ENCODE measurements at regions not wholly inside any gene's neighbourhood (a gene's known extent, or its start where the extent isn't known, plus 50 kb on each side); places are given as distances from the start of the nearest gene placed in this dataset.

DNA sequence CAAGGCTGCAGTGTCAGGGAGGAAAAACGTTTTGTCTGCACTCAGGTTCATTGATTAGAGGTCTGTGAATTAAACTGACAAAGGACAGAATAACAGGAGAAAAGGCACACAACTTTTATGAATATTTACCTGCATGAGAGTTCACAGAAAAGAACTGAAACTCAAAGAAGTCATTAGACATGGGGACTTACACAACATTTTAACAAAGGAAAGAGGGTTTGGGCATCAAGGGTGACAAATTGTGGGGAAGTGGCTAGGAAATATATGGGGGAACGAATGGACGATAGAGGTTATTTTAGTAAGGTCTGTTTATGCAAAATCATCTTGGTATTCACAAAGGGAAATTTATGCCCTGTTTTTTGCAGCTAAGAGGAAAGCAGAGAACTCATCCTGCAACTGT is 65.6 kb upstream of the C15orf39 start:
- no peak for DNase-seq

DNA sequence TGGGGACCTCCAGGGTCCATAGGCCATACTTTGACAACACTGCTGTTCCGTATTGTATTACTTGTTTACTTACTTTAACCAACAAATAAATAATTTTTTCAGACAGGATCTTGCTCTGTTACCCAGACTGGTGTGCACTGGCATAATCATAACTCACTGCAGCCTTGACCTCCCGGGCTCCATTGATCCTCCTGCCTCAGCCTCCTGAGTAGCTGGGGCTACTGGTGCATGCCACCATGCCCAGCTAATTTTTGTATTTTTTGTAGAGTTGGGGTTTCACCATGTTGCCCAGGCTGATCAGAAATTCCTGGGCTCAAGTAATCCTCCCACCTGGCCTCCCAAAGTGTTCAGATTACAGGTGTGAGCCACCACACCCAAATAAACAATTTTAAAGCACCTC is 64.9 kb upstream of the C15orf39 start:
- no peak for DNase-seq

DNA sequence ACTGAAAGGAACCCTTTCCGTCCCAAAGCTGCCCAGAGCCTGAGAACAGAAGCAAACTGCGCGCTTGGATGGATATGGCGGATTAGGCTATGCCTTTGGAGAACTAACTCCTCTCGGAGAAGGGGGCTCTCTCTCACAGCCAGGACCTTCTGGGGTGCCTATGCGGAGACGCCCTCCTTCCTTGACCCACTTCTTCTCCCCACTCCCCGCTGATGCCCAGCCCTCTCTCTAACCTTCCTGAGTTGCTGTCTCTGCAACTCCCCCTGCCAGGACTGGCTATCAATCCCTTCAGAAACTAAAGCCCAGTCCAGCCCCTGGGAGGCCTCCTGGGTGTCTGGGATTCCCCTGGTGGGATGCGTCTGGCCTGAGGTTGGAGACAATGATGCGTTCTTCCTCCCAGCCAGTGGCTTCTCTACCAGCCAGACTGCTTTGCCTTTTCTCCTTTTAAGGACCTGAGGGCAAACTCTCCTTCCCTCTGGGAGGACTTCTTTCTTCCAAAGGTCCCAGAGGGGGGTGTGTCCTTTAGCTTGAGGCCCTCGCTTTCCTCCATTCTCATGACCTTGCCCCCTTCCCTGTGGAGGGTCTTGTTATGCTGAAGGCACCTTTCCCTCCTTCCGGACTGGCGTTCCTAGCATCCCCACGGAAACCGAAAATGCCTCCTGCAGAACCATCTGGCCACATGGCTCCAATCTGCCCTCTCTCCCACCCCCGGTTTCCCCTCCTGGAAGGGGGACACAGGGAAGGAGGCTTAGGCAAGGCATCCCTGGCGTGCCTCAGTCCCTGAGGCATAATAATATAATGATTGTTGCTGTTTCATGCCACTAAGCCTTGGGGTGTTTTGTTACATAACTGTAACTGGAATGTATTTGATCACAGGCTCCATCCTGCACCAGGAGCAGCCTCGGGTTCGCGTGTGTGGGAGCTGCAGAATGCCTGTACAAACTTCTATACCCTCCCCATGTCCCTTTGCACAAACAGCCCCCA is 63.4 kb upstream of the C15orf39 start:
- DNase-seq: no peak

DNA sequence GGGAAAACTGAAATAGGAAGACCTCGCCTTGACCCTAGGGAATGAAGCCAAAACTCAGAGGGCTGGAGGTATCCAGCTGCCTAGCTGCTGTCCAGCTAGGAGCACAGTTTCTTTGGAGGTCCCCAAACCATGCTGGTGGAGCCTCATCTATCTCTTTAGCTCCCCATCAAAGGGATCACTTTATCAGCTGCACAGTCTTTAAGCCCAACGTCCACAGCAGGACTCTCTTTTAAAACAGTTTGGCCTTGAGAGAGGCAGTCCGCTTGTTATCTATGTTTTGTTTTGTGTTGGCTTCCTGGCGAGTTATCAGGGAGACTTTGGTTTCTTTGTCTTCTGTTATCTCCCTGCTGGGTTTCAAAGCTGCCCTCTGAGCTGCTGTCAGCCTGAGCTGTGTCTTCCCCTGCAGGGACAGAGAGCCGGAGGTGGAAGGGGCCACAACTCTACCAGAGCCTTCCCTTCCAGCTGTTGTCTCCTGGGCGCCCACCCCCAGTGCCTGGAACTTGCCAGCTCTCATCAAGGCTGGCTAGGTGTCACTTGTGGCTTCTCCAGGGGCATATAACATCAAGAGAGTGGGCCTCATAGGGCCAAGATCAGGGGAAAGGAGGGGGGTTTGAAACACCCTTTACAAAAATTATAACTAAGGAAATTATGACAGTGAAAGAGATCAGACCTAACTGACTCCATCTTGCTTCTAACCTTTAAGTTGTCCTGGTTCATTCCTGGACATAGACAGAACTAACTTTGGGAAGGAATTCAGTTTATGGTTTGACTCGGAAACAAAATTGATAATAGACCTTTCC is 61.4 kb upstream of the C15orf39 start:
- DNase-seq: no peak

DNA sequence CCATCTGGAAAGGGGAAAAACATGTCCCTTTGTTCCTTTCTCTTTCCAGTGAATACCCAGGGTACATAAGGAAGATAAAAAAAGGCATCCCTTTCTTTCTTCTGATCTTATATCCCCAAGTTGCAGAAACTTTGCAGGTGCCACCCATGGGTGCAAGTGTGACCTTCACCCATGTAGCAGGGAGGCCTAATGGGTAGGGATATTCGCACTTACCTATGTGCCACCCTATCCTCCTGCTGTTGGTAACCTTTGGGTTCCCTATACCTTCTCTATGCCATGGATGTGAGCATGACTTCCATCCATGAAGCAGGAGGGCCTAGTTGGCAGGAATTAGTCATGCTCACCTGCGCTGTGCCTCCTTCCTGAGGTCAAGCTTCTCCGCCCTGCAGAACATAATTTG is 59.2 kb upstream of the C15orf39 start:
- no peak for DNase-seq

DNA sequence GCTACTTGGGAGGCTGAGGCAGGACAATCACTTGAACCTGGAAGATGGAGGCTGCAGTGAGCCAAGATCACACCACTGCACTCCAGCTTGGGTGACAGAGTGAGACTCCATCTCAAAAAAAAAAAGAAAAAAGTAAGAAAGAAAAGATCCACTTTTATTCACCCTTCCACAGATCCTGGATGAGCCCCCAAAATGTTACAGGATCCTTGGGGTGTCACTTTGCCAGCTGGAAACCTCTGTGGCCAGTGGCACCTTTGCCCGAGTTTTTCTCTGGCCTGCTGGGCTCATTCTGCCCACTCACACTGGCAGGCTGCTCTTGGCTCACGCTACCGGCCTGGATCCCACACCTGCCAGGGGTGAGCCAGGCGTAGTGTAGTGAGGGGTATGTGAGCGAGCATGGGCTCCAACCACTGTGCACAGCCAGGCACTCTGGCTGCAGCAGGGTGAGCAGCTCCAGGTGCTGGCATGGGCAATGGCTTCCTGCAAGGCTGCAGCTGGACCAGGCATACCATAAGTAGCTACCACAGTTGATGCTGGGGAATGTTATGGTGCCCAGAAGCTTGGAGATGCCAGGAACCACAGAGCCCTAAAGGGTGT is 57.8 kb upstream of the C15orf39 start:
- no peak for DNase-seq

DNA sequence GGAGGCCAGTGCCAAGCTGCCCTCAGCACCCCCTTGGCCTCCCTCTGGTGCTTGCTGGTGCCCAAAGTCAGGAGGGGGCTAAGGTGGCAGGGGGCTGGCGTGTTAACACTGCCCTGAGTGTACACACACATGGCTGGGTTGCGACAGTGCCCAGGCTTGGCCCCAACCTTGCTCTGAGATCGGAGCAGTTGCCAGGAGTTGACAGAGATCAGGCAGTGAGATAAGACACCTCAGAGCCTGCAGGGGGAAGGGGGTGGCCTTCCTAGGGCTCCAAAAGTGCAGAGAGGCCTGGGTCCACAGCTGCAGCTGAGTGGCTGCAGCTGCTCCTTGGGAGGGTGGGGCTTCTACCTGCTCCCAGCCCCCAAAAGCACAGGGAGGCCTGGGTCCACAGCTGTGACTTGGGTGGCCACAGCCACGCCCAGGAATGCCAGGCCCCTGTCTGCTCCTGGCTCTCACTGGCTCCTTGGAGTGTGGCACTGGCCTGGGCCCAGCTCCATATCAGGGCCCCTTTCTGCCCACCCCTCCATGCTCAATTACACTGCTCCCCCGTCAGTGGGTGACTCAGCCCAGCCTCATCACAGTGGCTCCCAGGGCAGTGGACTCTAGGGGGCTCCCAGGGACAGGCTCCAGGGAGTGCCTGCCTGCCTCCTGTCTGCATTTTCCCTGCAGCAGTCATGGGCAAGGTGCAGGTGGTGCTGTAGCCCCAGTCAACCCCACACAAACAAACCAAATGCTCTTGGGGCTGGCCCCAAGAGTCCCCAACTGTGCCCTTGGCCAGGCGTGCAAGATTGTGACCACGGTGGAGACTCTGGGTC is 56.4 kb upstream of the C15orf39 start:
- DNase-seq: no peak

DNA sequence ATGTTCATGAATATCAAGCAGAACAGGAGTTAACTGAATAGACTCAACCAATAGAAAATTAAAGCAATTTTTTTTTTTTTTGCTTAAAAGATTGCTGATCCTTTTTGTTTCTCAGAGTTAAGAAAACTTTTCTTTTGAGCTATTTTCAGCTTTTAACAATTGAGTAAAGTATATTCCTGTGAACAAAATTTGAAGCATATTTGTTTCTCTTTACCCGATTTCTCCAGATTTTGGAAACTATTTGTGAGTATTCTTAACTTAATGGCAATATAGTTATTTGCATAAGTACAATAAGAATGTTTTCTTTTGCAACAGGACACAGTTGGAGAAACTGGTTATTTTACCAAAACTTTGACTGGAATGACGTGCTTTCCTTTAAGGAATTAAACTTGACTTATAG is 53.4 kb upstream of the C15orf39 start:
- no peak for DNase-seq

DNA sequence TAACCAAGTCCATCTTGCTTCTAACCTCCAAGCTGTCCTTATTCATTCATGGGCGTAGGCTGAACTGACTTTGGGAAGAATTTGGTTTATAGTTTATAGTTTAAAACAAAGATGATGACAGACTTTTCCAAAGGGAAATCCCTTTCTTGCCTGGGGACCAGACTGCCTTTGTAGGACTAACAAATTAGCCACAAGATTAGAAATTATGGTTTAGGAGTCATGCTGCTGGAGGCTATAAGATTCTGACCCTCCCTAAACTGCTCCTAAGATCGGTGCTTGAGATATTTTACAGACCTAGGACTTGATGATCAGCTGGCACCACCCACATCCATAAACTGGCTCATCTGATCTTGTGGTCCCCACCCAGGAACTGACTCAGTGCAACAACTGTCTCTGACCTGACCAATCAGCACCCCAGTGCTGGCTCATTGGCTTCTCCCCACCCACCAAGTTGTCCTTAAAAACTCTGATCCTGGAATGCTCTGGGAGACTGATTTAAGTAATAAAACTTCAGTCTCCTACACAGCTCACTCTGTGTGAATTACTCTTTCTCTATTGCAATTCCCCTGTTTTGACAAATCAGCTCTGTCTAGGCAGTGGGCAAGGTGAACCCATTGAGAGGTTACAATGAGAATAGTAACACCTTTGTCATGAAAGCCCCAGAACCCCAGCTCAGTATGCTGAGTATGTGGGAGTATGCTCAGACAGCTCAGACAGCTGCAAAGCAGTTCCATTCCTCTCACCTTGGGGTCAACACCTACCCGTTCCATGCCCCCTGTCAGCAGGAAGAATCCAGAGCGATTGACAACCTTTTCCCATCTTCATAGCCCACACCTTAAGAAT is 51.6 kb upstream of the C15orf39 start:
- DNase-seq: no peak

DNA sequence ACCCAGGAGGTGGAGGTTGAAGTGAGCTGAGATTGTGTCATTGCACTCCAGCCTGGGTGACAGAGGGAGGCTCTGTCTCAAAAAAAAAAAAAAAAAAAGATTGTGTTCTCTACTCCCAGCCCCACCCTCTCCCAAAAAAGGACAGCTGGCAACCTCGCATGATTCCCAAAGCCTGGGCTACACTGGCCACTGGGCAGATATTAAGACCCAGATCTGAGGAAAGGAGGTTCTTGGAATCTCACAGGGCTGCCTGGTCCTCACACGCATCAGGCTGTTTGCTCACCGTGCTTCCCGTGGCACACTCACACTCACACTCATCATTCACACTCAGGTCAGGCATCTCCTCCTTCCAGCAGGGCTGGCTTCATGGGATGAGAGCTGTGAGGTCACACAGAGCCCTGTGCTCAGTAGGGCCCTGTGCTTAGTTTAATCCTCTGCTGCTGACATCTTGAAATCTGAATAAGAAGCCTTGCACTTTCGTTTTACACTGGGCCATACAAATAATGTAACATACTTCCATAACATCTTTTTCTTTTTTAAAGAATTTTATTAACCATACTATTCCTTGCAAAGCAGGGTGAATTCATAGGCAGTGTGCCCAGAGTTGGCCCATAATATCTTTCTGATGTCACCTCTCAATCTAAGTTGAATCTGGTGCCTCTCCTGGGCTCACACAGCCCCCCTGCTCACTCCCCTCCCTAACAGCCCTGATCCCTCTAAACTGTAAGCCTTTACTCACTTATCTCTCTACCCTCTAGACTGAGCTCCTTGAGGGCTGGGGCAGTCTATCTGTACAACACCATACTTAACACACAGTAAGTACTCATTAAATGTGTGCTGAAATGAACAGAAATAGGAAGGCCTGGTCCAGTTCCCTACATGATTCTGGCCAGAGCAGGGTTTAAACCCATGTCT is 50.2 kb upstream of the C15orf39 start:
- no peak for DNase-seq

Data from T-helper 9 cell (primary cell).